ENCODE measurements at regions not wholly inside any gene's neighbourhood (a gene's known extent, or its start where the extent isn't known, plus 50 kb on each side); places are given as distances from the start of the nearest gene placed in this dataset.

DNA sequence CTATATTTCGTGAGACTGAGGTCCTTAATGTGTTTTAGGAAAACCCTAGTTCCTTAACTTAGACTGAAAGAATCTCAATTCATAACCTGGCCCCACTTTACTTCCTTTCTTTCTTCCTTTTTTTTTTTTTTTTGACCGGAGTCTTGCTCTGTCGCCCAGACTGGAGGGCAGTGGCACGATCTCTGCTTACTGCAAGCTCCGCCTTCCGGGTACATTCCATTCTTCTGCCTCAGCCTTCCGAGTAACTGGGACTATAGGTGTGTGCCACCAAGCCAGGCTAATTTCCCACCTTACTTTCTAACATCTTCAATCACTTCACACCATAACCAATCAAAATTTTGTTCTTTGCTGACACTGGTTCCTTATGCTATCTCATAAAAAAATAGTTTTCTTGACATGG lies 2097.0 kb downstream of the PCDH9 start:
- Histone ChIP-seq H2AFZ (ENCODE audit: low read length) (no peak overlapping the region), H3K27ac (ENCODE audit: low read depth, low read length) (no peak overlapping the region), H3K27me3 (ENCODE audit: insufficient read depth, low read length) (no peaks in the 10 kb centered on the region), H3K9me3 (ENCODE audit: low read depth, low read length) (no peaks in the 10 kb centered on the region), H3K36me3 (ENCODE audit: insufficient read depth, low read length) (no peaks in the 10 kb centered on the region), H3K4me1 (ENCODE audit: insufficient read depth, low read length) (no peaks in the 10 kb centered on the region), H3K79me2 (ENCODE audit: insufficient read depth, low read length) (no peaks in the 10 kb centered on the region), H3K4me3 (ENCODE audit: insufficient read depth, low read length) (no peak overlapping the region), H3K4me2 (ENCODE audit: insufficient read depth, low read length) (no peak overlapping the region), H4K20me1 (ENCODE audit: insufficient read depth, low read length) (no peaks in the 10 kb centered on the region)
- no peak for DNase-seq (ENCODE audit: insufficient read length, low spot score, missing footprints)
- TF ChIP-seq, protein P1, sequence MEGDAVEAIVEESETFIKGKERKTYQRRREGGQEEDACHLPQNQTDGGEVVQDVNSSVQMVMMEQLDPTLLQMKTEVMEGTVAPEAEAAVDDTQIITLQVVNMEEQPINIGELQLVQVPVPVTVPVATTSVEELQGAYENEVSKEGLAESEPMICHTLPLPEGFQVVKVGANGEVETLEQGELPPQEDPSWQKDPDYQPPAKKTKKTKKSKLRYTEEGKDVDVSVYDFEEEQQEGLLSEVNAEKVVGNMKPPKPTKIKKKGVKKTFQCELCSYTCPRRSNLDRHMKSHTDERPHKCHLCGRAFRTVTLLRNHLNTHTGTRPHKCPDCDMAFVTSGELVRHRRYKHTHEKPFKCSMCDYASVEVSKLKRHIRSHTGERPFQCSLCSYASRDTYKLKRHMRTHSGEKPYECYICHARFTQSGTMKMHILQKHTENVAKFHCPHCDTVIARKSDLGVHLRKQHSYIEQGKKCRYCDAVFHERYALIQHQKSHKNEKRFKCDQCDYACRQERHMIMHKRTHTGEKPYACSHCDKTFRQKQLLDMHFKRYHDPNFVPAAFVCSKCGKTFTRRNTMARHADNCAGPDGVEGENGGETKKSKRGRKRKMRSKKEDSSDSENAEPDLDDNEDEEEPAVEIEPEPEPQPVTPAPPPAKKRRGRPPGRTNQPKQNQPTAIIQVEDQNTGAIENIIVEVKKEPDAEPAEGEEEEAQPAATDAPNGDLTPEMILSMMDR (IDR thresholded peaks at IDR 0.05; ENCODE audit: extremely low read depth, low read depth, low read length), result no peak

DNA sequence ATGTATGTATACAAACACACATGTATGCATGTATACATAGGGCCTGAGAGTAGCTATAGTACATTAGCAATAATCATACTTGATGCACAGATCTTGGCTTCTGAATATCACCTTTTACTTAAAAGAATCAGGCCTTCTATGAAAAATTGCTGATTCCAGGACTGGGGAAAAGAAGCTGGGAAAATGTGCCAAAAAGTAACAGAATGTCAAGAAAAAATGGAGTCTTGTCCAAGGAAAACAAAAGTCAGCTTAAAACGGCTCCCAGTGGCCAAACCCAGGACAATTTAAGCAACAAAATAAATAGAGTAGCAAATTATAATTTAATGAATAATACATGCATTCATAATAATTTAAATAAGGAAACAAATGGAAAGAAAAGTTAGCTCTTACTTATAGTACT lies 2104.9 kb downstream of the PCDH9 start:
- no peaks in the 10 kb centered on the region for H3K4me1 ChIP-seq (ENCODE audit: insufficient read depth, low read length)
- no peak for DNase-seq (ENCODE audit: insufficient read length, low spot score, missing footprints)
- no peaks in the 10 kb centered on the region for H3K79me2 ChIP-seq (ENCODE audit: insufficient read depth, low read length)
- no peaks in the 10 kb centered on the region for H4K20me1 ChIP-seq (ENCODE audit: insufficient read depth, low read length)
- H3K27me3 ChIP-seq (ENCODE audit: insufficient read depth, low read length), result no peaks in the 10 kb centered on the region
- TF ChIP-seq, protein P1 (IDR thresholded peaks at IDR 0.05; ENCODE audit: extremely low read depth, low read depth, low read length), result no peak
- H3K36me3 ChIP-seq (ENCODE audit: insufficient read depth, low read length), result no peaks in the 10 kb centered on the region
- no peak overlapping the region for H3K4me3 ChIP-seq (ENCODE audit: insufficient read depth, low read length)
- H3K4me2 ChIP-seq (ENCODE audit: insufficient read depth, low read length), result no peak overlapping the region
- H3K9me3 ChIP-seq (ENCODE audit: low read depth, low read length), result peaks cover 2% of the 10 kb centered on the region
- H2AFZ ChIP-seq (ENCODE audit: low read length), result no peak overlapping the region
- no peak overlapping the region for H3K27ac ChIP-seq (ENCODE audit: low read depth, low read length)

DNA sequence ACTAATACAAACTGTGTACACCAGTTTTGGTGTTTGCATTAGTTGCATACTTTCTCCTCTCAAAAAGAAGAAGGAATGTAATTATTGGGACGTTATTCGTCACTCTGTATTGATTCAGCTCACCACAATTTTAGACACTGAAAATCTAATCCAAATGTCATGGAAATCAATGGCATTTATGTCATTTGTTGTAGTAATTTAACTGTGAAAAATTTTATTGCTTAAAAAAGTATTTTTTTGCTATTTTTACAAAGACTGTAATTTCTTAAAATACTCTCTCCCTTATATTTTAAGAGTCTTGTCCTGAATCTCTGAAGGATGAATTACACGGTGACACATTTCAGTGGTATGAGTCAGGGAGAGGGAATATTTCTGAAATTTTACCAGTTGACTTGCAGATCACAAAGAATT lies 2117.6 kb downstream of the PCDH9 start:
- peaks cover 2% of the 10 kb centered on the region for H3K9me3 ChIP-seq (ENCODE audit: low read depth, low read length)
- no peaks in the 10 kb centered on the region for H3K4me1 ChIP-seq (ENCODE audit: insufficient read depth, low read length)
- TF ChIP-seq, protein P1 (IDR thresholded peaks at IDR 0.05; ENCODE audit: extremely low read depth, low read depth, low read length), result no peak
- no peaks in the 10 kb centered on the region for H3K36me3 ChIP-seq (ENCODE audit: insufficient read depth, low read length)
- H3K27ac ChIP-seq (ENCODE audit: low read depth, low read length), result no peak overlapping the region
- no peaks in the 10 kb centered on the region for H3K79me2 ChIP-seq (ENCODE audit: insufficient read depth, low read length)
- no peak overlapping the region for H2AFZ ChIP-seq (ENCODE audit: low read length)
- no peak overlapping the region for H3K4me2 ChIP-seq (ENCODE audit: insufficient read depth, low read length)
- H3K4me3 ChIP-seq (ENCODE audit: insufficient read depth, low read length), result no peak overlapping the region
- DNase-seq (ENCODE audit: insufficient read length, low spot score, missing footprints), result no peak
- H3K27me3 ChIP-seq (ENCODE audit: insufficient read depth, low read length), result no peaks in the 10 kb centered on the region
- H4K20me1 ChIP-seq (ENCODE audit: insufficient read depth, low read length), result no peaks in the 10 kb centered on the region

DNA sequence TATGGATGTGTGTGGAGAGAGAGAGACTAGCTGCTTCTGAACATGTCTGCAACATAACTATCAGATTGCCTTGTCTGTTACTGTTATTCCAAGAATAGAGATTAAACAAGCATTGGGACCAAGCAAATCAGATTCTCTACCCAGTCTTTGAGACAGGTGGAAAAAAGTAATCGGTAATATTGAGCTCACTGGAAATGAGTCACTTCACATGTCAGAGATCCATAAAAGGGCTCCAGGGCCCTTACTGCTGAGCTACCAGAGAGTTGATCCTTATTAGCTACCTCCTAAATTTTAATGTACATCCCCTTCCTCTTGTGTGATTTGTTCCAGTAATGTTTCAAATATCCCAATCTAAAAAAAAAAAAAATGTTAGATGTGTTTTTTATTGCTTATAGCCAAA lies 2118.0 kb downstream of the PCDH9 start:
- no peak overlapping the region for H3K4me2 ChIP-seq (ENCODE audit: insufficient read depth, low read length)
- DNase-seq (ENCODE audit: insufficient read length, low spot score, missing footprints), result no peak
- H3K9me3 ChIP-seq (ENCODE audit: low read depth, low read length), result peaks cover 2% of the 10 kb centered on the region
- no peaks in the 10 kb centered on the region for H3K79me2 ChIP-seq (ENCODE audit: insufficient read depth, low read length)
- H2AFZ ChIP-seq (ENCODE audit: low read length), result no peak overlapping the region
- H4K20me1 ChIP-seq (ENCODE audit: insufficient read depth, low read length), result no peaks in the 10 kb centered on the region
- H3K4me3 ChIP-seq (ENCODE audit: insufficient read depth, low read length), result no peak overlapping the region
- H3K27me3 ChIP-seq (ENCODE audit: insufficient read depth, low read length), result no peaks in the 10 kb centered on the region
- TF ChIP-seq, protein P1 (IDR thresholded peaks at IDR 0.05; ENCODE audit: extremely low read depth, low read depth, low read length), result no peak
- no peaks in the 10 kb centered on the region for H3K36me3 ChIP-seq (ENCODE audit: insufficient read depth, low read length)
- H3K27ac ChIP-seq (ENCODE audit: low read depth, low read length), result no peak overlapping the region
- no peaks in the 10 kb centered on the region for H3K4me1 ChIP-seq (ENCODE audit: insufficient read depth, low read length)

Data from osteoblast (primary cell).